Ovary (tissue), 3 donors: ENCODE measurements at regions not wholly inside any gene's neighbourhood (a gene's known extent, or its start where the extent isn't known, plus 50 kb on each side); places are given as distances from the start of the nearest gene placed in this dataset.

ENCODE experiments used
- EP300 ChIP-seq: sonication (generic); formaldehyde crosslinking; IDR thresholded peaks from one replicate; pipeline ENCODE4 v1.6.1; 2017; ENCODE audit warnings: antibody characterized with exemption
- POLR2A ChIP-seq: fragments of 450-650 bp; IDR thresholded peaks from one replicate; pipeline ENCODE4 v1.6.1; 2017; ENCODE audit warnings: antibody characterized with exemption, mild to moderate bottlenecking, moderate library complexity
- TF ChIP-seq, protein P1 (sequence below), 3 donors: fragments of 450-650 bp in 2 of 3; fragments of 200-600 bp in 1 of 3; IDR thresholded peaks; one replicate each; pipeline versions ENCODE4 v1.5.1 to v1.8.0; 2016 to 2022; ENCODE audit warnings: antibody characterized with exemption in 3 of 3, mild to moderate bottlenecking in 1 of 3
- donor health status: DM: no; HTN: no; CAD: no.

DNA sequence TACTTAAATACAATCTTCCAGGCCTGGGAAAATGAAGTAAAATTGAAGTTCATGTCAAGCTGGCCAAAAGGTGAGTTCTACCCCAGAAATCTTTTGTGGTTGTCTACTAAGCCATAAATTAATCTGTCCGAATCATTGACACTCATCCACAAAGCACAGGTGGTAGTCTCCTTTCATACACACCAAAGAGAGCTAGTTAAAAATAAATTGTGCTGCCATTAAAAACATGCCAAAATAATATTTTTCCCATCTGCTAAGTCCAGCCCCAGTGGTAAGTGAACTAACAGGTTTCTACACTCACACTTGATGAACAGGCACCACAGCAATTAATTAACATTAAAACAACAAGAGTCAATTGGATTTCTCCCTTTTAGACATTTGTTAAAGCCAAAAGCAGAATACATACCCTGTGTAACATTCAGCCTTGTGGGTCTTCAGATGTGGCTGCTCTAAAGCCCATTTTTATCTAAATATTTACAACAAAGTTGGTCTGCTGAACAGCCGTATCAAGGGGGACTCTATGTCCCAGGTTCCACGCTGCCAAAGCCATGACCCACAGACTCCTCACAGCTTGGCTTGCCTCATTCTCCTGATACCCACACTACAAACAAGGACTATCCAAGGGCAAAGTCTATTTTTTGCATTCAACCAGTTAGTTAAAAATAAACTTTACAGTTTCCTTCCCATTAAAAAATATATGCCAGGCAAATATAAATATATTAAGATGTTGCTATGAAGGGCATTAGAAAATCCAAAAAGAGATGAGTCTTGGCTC lies 490.4 kb downstream of the BMP2 start:
- TF ChIP-seq, protein P1, sequence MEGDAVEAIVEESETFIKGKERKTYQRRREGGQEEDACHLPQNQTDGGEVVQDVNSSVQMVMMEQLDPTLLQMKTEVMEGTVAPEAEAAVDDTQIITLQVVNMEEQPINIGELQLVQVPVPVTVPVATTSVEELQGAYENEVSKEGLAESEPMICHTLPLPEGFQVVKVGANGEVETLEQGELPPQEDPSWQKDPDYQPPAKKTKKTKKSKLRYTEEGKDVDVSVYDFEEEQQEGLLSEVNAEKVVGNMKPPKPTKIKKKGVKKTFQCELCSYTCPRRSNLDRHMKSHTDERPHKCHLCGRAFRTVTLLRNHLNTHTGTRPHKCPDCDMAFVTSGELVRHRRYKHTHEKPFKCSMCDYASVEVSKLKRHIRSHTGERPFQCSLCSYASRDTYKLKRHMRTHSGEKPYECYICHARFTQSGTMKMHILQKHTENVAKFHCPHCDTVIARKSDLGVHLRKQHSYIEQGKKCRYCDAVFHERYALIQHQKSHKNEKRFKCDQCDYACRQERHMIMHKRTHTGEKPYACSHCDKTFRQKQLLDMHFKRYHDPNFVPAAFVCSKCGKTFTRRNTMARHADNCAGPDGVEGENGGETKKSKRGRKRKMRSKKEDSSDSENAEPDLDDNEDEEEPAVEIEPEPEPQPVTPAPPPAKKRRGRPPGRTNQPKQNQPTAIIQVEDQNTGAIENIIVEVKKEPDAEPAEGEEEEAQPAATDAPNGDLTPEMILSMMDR (IDR thresholded peaks at IDR 0.05) = no peak
- TF ChIP-seq EP300 (no peak), POLR2A (no peak)
